CD4-positive, alpha-beta T cell (primary cell): ENCODE measurements at regions not wholly inside any gene's neighbourhood (a gene's known extent, or its start where the extent isn't known, plus 50 kb on each side); places are given as distances from the start of the nearest gene placed in this dataset.
"Not testable (repeated sequence)": the region's sequence is repeated elsewhere in the genome, so short reads cannot be mapped to it uniquely, and the experiment has no call there.

Source experiments
- ATAC-seq: fragments of 200-7000 bp; cut with Tn5 transposase; one replicate; pipeline ENCODE4 v1.10.0; 2022; ENCODE audit warnings: mild to moderate bottlenecking; ENCODE audit not compliant: poor library complexity
- CTCF ChIA-PET: fragments of 350-600 bp; sonication (Branson Sonifier 250); formaldehyde crosslinking; loops from one replicate; lab custom pipeline; 2021; ENCODE audit warnings: antibody characterized with exemption, inconsistent platforms; lab: Charles Lee
- POLR2A ChIA-PET: fragments of 350-600 bp; sonication (Branson Sonifier 250); formaldehyde crosslinking; loops from one replicate; lab custom pipeline; 2021; ENCODE audit warnings: antibody characterized with exemption, inconsistent platforms; lab: Charles Lee
- DNase-seq, 14 experiments: peaks; one replicate each; pipeline ENCODE4 v3.0.0-alpha.2; 2013 to 2020; ENCODE audit warnings: mixed read lengths in 2 of 14
- H3K27ac ChIP-seq, 2 donors: one replicate each; pipeline versions ENCODE4 v1.5.1 to v1.7.0; 2013; ENCODE audit warnings: low read length in 2 of 2, low read depth in 1 of 2, mild to moderate bottlenecking in 1 of 2
- H3K27me3 ChIP-seq, 2 experiments: 1 replicate in 1 of 2; 2 replicates in 1 of 2; pipeline versions ENCODE4 v1.6.1 to v1.7.0; 2013; ENCODE audit warnings: low read length in 2 of 2, control low read depth in 1 of 2, mild to moderate bottlenecking in 1 of 2, moderate library complexity in 1 of 2; ENCODE audit not compliant: insufficient read depth in 2 of 2, control insufficient read depth in 1 of 2
- H3K36me3 ChIP-seq: one replicate; pipeline ENCODE4 v1.6.1; 2013; ENCODE audit warnings: low read length, control low read depth; ENCODE audit not compliant: insufficient read depth
- H3K4me1 ChIP-seq: one replicate; pipeline ENCODE4 v1.6.1; 2013; ENCODE audit warnings: low read length, control low read depth; ENCODE audit not compliant: insufficient read depth
- H3K4me3 ChIP-seq: one replicate; pipeline ENCODE4 v1.5.1; 2013; ENCODE audit warnings: mild to moderate bottlenecking, low read length, moderate library complexity
- H3K9me3 ChIP-seq, 2 experiments: 1 replicate in 1 of 2; 2 replicates in 1 of 2; pipeline versions ENCODE4 v1.6.1 to v1.7.0; 2013; ENCODE audit warnings: low read length in 2 of 2, mild to moderate bottlenecking in 2 of 2, control low read depth in 1 of 2, moderate library complexity in 1 of 2; ENCODE audit not compliant: control insufficient read depth in 1 of 2, insufficient read depth in 1 of 2
- H3K27ac Mint-ChIP-seq: one replicate; pipeline ENCODE4 v1.8.0; 2020; ENCODE audit warnings: mixed read lengths
- H3K27me3 Mint-ChIP-seq: one replicate; pipeline ENCODE4 v1.8.0; 2021; ENCODE audit warnings: mixed read lengths
- H3K36me3 Mint-ChIP-seq: one replicate; pipeline ENCODE4 v1.8.0; 2021; ENCODE audit warnings: low read depth, mixed read lengths
- H3K4me1 Mint-ChIP-seq: one replicate; pipeline ENCODE4 v1.8.0; 2021; ENCODE audit warnings: low read depth, mixed read lengths
- H3K4me3 Mint-ChIP-seq: one replicate; pipeline ENCODE4 v1.8.0; 2020; ENCODE audit warnings: mild to moderate bottlenecking, mixed read lengths
- H3K9me3 Mint-ChIP-seq: one replicate; pipeline ENCODE4 v1.8.0; 2020; ENCODE audit warnings: mixed read lengths
- intact Hi-C, 2 experiments: fragments of 100-400 bp; cut with DNase I in 1 of 2; cut with micrococcal nuclease in 1 of 2; formaldehyde crosslinking; loops; one replicate each; pipeline versions ENCODE4 v1.15.1 to v1.9.0; 2023 to 2025; cut with DNase I, micrococcal nuclease
- TF ChIP-seq, protein P1 (sequence below): fragments of 200-600 bp; IDR thresholded peaks from one replicate; pipeline ENCODE4 v1.8.0; 2022; ENCODE audit warnings: antibody characterized with exemption, mild to moderate bottlenecking

DNA sequence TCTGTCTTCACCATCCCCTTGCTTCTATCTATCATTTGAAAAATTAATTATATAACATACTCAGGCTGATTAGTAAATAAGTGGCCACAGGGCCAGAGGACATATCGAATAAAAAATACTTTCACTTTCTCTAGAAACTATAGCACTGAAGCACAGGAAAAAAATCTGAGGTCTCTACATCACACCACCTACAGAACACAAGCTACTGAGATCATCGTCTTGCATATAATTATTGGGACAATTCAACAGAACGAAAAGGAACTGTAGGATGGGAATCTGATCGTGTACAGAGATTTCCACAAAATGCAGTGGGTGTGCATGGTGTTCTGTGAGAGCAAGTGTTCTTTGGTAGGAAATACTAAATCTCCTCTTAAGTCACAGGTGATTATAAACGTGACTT lies 289.6 kb upstream of the ERCC4 start:
- intact Hi-C loops, result no loop called here

DNA sequence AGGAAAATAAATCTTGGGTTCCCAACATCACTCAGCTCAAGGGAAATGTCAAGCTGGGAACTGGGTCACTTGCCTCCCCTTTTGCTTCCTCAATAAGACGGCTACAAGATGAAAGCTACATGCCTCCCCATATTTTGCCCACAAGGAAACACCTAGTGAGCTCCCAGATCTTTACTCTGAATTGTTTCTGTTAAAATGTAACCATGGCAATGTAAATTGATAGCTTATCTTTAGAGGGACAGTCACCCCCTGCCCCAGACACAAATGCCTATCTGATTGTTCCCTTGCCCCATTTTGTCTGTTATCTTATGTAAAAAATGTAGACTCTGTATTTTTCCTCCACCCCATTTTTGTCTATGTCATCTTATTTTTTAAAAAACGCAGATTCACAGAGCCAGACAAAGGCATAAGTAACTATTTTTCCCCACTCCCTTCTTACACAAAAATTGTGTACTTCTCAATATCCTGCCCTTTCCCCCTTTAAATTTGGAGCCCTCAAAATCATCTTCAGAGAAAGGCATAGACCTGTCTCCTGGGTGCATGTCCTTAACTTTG lies 288.7 kb upstream of the ERCC4 start:
- Histone ChIP-seq H3K27ac (no peak overlapping the region), H3K27me3 (no peaks in the 10 kb centered on the region), H3K9me3 (no peaks in the 10 kb centered on the region), H3K36me3 (no peaks in the 10 kb centered on the region), H3K4me3 (no peak overlapping the region), H3K4me1 (no peaks in the 10 kb centered on the region)
- no peak for ATAC-seq
- Mint-ChIP-seq H3K27me3 (no peaks in the 10 kb centered on the region), H3K4me3 (no peak overlapping the region), H3K4me1 (no peaks in the 10 kb centered on the region), H3K27ac (no peak overlapping the region), H3K9me3 (no peaks in the 10 kb centered on the region), H3K36me3 (no peaks in the 10 kb centered on the region)
- POLR2A ChIA-PET, result no interaction called here
- CTCF ChIA-PET, result no interaction called here
- DNase-seq, result no peak
- intact Hi-C loops, result no loop called here
- TF ChIP-seq, protein P1, sequence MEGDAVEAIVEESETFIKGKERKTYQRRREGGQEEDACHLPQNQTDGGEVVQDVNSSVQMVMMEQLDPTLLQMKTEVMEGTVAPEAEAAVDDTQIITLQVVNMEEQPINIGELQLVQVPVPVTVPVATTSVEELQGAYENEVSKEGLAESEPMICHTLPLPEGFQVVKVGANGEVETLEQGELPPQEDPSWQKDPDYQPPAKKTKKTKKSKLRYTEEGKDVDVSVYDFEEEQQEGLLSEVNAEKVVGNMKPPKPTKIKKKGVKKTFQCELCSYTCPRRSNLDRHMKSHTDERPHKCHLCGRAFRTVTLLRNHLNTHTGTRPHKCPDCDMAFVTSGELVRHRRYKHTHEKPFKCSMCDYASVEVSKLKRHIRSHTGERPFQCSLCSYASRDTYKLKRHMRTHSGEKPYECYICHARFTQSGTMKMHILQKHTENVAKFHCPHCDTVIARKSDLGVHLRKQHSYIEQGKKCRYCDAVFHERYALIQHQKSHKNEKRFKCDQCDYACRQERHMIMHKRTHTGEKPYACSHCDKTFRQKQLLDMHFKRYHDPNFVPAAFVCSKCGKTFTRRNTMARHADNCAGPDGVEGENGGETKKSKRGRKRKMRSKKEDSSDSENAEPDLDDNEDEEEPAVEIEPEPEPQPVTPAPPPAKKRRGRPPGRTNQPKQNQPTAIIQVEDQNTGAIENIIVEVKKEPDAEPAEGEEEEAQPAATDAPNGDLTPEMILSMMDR, result no peak

More for the DNA sequence above, 289.6 kb upstream of the ERCC4 start:
- H3K4me1 ChIP-seq, result no peaks in the 10 kb centered on the region
- H3K4me1 Mint-ChIP-seq, result no peaks in the 10 kb centered on the region
- no peak overlapping the region for H3K4me3 Mint-ChIP-seq
- no peaks in the 10 kb centered on the region for H3K9me3 Mint-ChIP-seq
- no peak overlapping the region for H3K4me3 ChIP-seq
- H3K27ac ChIP-seq, result no peak overlapping the region
- H3K36me3 Mint-ChIP-seq, result no peaks in the 10 kb centered on the region
- TF ChIP-seq, protein P1, result no peak
- H3K27me3 Mint-ChIP-seq, result no peaks in the 10 kb centered on the region
- H3K36me3 ChIP-seq, result no peaks in the 10 kb centered on the region
- H3K27ac Mint-ChIP-seq, result no peak overlapping the region
- ATAC-seq (no peak), DNase-seq (no peak)
- ChIA-PET POLR2A (no interaction called here), CTCF (no interaction called here)
- no peaks in the 10 kb centered on the region for H3K27me3 ChIP-seq
- H3K9me3 ChIP-seq, result no peaks in the 10 kb centered on the region

DNA sequence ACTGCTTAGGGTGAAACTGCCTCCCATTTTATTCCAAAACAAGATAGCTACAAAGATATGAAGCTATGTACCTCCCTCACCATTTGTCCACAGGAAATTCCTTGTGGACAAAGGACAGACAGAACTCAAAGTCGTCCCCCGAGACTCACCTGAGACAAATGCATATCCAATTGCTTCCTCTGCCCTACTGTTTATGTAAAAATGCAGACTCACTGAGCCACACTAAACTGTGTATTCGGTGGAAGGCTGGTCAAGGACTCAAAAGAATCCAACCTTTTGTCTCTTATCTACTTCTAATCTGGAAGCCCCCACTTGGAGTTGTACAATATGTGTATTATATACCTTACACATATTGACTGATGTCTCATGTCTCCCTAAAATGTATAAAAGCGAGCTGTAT lies 288.0 kb upstream of the ERCC4 start:
- ATAC-seq (no peak), DNase-seq (no peak)
- no peaks in the 10 kb centered on the region for H3K4me1 Mint-ChIP-seq
- intact Hi-C loops, result no loop called here
- H3K9me3 Mint-ChIP-seq, result no peaks in the 10 kb centered on the region
- H3K36me3 Mint-ChIP-seq, result no peaks in the 10 kb centered on the region
- H3K4me1 ChIP-seq, result no peaks in the 10 kb centered on the region
- H3K27me3 Mint-ChIP-seq, result no peaks in the 10 kb centered on the region
- POLR2A ChIA-PET, result no interaction called here
- no peaks in the 10 kb centered on the region for H3K27me3 ChIP-seq
- H3K4me3 ChIP-seq, result no peak overlapping the region
- H3K27ac ChIP-seq, result no peak overlapping the region
- H3K4me3 Mint-ChIP-seq, result no peak overlapping the region
- TF ChIP-seq, protein P1, result no peak
- no peaks in the 10 kb centered on the region for H3K36me3 ChIP-seq
- H3K27ac Mint-ChIP-seq, result no peak overlapping the region
- no peaks in the 10 kb centered on the region for H3K9me3 ChIP-seq
- CTCF ChIA-PET, result no interaction called here

DNA sequence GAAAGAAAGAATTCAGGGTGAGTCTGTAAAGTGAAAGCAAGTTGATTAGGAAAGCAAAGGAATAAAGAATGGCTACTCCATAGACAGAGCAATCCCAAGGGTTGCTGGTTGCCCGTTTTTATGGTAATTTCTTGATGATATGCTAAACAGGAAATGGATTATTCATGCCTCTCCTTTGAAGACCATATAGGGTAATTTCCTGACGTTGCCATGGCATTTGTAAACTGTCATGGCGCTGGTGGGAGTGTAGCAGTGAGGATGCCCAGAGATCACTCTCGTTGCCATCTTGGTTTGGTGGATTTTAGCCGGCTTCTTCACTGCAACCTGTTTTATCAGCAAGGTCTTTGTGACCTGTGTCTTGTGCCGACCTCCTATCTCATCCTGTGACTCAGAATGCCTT lies 287.4 kb upstream of the ERCC4 start:
- H3K36me3 Mint-ChIP-seq, H3K4me3 ChIP-seq, H3K27me3 Mint-ChIP-seq, H3K4me1 Mint-ChIP-seq, H3K9me3 Mint-ChIP-seq, H3K4me1 ChIP-seq, ATAC-seq, H3K4me3 Mint-ChIP-seq, POLR2A ChIA-PET, H3K9me3 ChIP-seq, DNase-seq, H3K36me3 ChIP-seq, intact Hi-C loops, H3K27ac ChIP-seq, H3K27me3 ChIP-seq, H3K27ac Mint-ChIP-seq, CTCF ChIA-PET: not testable (repeated sequence)
